ENCODE measurements at regions not wholly inside any gene's neighbourhood (a gene's known extent, or its start where the extent isn't known, plus 50 kb on each side); places are given as distances from the start of the nearest gene placed in this dataset.

- no peak for DNase-seq (ENCODE audit: low read depth in 2 of 2)
These were observed 213.2 kb downstream of the ESM1 start for GRCh38 chr5:54772231-54772630.

GRCh38 chr5:54769746-54770145 lies 215.6 kb downstream of the ESM1 start:
- no peak for DNase-seq (ENCODE audit: low read depth in 2 of 2)

DNA sequence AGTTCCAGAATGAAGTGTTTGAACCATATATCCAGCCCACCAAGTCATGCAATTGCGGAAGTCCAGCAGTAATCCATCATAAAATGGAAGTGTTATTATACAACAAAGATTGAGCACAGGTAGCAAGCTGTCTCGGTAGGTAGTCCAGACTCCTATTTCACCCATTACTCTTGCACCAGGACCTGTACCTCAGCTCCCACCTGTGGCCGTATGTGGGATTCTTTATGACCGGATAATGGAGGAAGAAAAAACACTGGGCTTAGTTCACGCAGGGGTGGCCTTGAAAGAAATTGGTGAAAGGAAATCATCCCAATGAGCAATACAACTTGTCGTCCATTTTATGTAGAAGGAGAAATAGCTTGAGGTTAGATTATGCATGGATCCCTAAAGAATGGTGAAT lies 216.3 kb downstream of the ESM1 start:
- no peak for DNase-seq (ENCODE audit: low read depth in 2 of 2)

DNA sequence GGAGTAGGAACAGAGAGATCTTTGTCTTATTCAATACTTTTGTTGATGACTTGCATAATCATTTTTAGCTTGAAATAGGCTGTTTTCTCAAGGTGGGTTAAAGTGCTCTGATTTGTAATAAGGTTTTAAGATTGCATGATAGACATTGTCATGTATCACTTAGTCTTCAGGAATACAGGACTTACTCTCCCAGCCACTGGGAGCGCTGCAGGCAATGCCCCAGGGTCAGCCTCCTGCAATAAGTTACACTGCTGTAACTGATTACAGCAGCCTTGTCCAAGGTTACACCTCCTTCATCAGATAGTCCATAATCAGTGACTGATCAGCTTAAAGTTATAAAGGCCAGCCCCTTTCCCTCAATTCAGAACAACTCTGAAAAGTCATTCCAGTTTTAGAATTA lies 218.6 kb downstream of the ESM1 start:
- DNase-seq (ENCODE audit: low read depth in 2 of 2), result no peak

DNA sequence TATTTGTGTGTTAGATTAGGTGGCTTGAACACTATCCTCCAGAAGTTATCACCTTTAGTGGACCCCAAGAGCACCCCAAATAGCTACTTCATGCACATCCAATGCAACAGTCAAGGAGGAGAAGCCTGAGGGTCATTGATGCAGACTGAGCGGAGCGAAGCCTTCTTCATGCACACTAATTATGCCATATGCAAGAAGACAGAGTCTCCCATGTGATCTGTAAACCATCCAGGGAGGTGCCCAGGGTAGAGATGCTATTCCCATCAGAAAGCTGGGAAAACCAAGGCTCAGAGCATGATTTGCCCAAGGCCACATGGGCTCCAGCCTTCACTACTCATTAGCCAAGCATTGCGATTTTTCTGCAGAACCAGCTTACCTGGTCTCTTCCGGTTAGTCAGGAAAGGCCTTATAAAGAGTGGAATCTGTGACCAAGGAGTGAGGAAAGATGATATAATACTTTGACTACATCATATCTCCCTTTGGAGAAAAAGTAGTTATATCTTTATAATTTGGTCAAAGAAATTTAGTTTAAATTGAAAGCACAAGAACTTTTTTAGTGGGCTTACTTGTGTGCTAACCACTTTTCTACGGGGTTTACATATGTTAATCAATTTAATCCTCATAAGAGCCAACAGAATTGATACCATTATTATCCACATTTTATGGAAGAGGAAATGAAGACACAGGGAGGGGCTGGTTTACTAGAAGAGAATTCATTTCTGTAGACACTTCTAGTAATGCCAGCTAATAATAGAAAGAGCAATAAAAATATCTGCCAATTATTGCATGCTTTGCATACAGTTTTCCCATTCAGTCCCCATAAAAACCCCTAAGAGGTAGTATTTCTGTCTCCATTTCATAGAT lies 220.0 kb downstream of the ESM1 start:
- no peak for DNase-seq (ENCODE audit: low read depth in 2 of 2)

DNA sequence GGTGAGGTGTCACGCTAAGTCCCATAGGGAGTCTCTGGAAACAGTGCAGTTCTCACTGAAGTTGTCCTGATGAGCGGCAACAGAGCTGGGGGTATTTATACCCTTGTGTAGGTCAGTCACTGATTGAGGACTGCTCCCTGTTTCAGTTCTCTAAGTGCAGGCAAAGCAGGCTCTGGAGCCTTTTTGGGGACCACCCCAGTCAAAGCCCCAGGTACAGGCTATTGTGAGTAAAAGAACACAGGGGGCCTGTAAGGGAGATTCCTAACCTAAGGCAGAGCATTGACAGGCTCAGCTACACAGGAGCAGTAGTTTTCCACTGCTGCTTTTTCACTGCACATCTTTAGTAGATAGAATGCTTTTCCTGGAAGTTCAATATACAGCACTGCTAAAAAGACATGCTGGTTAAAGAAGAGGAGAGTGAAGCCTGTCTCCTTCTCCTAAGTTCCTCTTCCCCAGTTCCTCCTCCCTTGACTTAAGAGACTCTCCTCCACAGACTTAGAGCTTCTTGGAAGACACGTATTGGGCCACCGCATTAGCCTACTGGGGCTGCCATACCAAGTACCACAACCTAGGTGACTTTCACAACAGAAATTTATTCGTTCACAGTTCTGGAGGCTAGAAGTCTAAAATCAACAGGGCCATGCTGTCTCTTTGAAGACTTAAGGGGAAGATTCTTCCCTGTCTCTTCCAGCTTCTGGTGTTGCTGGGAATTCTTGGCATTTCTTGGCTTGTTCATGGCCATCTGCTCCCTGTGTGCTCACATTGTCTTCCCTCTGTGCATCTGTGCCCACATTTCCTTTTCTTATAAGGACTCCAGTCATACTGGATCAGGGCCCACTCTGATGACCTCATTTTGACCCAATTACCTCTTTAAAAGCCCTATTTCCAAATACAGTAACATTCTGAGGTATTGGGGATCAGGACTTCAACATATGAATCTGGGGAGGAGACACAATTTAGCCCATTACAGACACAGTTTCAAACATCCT lies 221.0 kb downstream of the ESM1 start:
- no peak for DNase-seq (ENCODE audit: low read depth in 2 of 2)

DNA sequence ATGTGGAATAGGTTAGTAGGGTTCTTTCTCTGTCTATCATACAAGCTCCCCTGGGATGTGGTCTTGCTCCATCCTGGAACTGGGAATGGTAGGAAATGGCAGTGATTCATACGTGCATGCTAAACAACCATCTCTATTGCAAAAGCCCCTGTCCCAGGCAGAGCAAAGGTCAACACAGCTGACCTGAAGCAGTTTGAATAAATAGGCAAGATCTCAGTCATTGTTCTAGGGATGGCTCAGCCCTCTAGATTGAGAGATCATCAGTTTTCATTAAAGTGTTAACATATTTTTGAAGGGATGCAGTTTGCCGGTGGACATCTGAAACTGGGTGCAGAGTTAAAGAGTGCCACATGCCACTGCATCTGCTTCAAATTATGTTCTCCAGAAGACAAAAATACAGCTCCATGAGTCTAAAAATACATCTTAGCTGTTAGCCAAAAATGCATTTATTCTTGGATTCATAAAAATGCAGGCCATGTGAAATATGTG lies 224.1 kb downstream of the ESM1 start:
- DNase-seq (ENCODE audit: low read depth in 2 of 2), result no peak

DNA sequence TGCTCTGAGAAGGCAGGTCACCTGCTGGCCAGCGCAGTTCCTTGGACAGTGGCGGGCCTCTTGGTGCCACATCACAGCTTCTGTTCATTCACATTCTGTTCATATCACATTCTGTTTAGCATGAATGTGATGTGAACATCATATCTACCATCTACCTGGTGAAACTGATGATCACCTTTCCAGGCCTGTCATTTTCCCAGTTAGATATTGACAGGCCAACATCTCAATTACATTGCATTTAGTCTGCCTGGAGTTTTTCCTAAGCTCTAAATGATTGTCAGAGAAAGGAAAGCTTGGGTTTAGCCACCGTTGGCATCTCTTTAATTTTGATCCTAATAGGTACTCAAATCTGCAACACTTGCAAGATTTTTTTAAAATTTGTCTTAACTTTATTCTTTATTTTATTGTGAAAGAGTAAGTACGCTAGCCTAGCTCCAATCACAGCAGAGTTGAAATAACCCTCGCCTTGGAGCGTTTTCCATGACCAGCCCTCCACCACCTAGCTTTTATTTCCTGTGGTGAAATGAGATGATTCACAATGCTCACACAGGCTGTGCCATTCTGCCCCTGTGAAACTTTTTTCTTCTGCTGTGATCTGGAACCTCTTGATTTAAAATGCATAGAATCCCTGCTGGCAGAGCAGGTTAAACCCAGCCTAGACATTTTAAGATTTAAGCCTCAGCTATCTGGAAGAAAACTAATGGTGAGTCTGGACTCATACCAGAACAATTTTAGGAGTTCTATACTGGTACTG lies 225.0 kb downstream of the ESM1 start:
- no peak for DNase-seq (ENCODE audit: low read depth in 2 of 2)

DNA sequence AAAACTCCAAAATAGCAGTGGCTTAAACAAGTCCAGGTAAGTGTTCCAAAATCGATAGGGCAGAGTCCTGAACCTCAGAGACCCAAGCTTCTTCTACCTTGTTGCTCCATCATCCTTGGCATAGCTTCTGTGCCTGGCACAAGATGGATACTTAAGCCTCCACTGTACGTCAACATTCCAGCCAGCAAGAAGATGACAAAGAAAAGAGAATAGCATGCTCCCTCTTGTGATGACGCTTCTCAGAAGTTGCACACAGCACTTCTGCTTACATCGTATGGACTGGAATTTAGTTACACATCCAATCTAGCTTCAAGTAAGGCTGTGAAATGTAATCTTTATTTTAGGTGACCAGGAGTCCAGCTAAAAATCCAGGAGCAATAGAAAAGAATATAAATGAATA lies 227.4 kb downstream of the ESM1 start:
- DNase-seq (ENCODE audit: low read depth in 2 of 2), result no peak

- DNase-seq (ENCODE audit: low read depth in 2 of 2), result no peak
These were observed 227.9 kb downstream of the ESM1 start for GRCh38 chr5:54757541-54757940.

- no peak for DNase-seq (ENCODE audit: low read depth in 2 of 2)
These were observed 228.5 kb downstream of the ESM1 start for GRCh38 chr5:54756796-54757402.

GRCh38 chr5:54756301-54756700 lies 229.1 kb downstream of the ESM1 start:
- DNase-seq (ENCODE audit: low read depth in 2 of 2), result no peak

DNA sequence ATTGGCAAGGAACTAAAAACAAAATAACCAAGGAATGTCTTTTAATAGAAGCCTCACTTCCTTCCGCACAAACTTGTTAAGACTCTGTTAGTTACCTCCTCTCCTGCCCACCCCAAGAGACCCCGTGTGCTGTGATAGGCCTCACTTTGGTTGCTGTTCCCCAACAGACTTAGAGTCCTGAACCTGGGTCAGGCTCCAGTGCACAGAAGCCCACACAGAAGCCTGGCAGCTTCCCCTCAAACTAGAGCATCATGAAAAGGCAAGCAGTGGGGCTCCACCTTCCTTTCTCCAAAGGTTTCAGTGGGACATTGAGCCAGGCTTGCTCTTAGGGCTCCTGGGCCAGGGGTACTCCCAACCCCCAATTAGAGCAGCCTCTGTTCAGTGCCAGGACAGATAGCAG lies 230.5 kb downstream of the ESM1 start:
- no peak for DNase-seq (ENCODE audit: low read depth in 2 of 2)

- no peak for DNase-seq (ENCODE audit: low read depth in 2 of 2)
These were observed 231.0 kb downstream of the ESM1 start for GRCh38 chr5:54754420-54754819.

DNA sequence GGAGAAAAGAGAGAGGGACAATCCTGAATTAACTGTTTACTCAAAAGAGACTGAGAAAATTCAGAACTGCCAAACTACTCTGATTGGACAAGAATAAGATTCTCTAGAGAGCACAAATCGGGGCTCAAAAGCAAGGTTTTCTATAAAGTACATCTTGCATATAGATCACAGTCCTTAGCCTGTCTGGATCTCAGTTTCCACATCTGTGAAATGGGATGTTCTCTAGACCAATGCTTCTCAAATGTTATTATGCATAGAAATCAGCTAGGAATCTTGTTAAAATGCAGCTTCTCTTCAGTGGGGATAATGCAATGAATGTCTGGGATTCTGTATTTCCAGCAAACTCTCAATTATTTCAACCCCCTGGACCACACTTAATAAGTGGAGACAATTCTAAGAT lies 231.6 kb downstream of the ESM1 start:
- no peak for DNase-seq (ENCODE audit: low read depth in 2 of 2)

DNA sequence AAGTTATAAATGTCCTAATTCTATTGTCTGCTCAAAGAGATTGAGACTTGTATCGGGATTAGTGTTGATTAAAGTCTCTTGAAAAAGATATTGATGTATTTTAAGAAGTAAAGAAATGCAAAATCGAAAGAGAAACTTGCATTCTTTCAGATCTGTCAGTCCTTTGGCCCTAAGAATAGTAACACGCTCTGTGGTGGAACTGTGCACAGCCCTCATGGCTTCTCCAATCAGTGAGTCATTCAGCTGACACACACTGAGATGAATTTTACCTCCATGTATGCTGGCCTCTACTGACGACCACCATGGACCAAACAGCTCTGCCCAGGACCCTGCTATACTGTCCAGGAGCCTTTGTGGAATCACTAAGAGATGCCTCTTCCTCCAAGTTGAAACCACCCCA lies 232.4 kb downstream of the ESM1 start:
- DNase-seq (ENCODE audit: low read depth in 2 of 2), result no peak

- no peak for DNase-seq (ENCODE audit: low read depth in 2 of 2)
These were observed 231.0 kb downstream of the SNX18 start for GRCh38 chr5:54748527-54748926.

DNA sequence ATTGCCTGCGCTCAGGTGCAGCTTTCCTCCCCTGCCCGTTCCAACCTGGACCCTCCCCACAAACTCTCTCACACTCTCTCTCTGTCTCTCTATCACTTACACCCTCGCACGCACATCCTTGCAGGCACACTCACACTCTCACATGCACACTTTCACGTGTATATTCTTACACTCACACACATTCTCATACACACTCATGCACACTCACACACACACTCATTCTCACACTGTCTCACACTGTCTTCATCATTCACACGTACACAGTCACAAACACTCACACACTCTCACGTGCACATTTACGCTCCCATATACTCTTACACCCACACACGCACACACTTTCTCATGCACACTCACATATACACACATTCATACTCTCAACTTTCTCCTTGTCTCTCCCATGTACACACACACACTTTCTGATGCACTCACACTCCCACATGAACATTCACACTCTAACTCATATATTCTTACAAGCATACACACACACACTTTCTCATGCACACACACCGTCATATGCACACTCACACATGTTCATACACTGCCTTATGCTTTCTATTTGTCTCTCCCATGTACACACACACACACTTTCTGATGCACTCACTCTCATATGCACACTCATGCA lies 229.3 kb downstream of the SNX18 start:
- no peak for DNase-seq (ENCODE audit: low read depth in 2 of 2)

DNA sequence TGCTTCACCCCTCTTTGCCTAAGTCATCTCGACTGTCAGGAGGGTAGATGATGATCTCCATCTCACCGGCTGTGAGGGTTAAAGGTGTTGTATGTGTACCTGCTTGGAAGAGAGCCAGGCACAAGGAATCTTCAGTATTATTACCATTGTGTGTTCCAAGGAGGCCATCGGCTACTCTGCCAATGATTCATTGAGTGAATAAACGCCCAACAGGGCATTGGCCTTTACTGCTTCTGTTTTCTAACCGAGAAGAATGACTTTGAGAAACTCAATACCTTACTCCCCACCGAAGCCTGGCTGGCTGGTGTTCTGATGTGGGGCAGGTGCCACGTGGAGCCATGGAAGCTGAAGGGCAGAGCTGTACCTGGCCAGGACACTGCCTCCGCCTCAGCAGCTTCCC lies 228.8 kb downstream of the SNX18 start:
- no peak for DNase-seq (ENCODE audit: low read depth in 2 of 2)

DNA sequence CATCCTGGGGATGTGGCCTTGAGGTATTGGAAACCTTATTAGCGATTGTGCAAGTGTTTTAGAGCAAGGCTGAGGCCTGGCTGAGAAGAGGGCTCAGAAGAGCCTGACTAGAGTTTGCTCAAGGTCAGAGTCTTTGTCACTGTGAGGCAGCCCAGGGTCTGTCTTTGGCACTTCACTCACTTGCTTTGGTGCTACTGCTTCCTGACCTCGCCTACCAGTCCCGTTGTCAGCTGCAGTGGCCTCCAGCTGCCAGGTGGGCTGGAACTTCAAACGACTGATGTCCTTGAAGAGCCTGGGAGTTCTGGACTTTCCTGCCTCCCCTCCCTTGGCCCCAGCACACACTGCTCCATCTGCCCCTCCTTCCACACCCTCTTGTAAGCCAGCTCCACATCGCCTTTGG lies 228.0 kb downstream of the SNX18 start:
- DNase-seq (ENCODE audit: low read depth in 2 of 2), result no peak
